Stimulated activated CD4-positive, alpha-beta T cell treated with anti-CD3 and anti-CD28 coated beads, Interleukin-12 subunit alpha, Interleukin-12 subunit beta, amount 100 ng/mL, for 48 hours (primary cell): ENCODE measurements at regions not wholly inside any gene's neighbourhood (a gene's known extent, or its start where the extent isn't known, plus 50 kb on each side); places are given as distances from the start of the nearest gene placed in this dataset.
A peak's percentile ranks its signal among the peaks of the same experiment; 100 is the strongest.

Experiments used
- DNase-seq, 3 donors: peaks; one replicate each; pipeline ENCODE4 v3.0.0-alpha.2; 2020; ENCODE audit warnings: low read depth in 2 of 3, low spot score in 1 of 3

DNA sequence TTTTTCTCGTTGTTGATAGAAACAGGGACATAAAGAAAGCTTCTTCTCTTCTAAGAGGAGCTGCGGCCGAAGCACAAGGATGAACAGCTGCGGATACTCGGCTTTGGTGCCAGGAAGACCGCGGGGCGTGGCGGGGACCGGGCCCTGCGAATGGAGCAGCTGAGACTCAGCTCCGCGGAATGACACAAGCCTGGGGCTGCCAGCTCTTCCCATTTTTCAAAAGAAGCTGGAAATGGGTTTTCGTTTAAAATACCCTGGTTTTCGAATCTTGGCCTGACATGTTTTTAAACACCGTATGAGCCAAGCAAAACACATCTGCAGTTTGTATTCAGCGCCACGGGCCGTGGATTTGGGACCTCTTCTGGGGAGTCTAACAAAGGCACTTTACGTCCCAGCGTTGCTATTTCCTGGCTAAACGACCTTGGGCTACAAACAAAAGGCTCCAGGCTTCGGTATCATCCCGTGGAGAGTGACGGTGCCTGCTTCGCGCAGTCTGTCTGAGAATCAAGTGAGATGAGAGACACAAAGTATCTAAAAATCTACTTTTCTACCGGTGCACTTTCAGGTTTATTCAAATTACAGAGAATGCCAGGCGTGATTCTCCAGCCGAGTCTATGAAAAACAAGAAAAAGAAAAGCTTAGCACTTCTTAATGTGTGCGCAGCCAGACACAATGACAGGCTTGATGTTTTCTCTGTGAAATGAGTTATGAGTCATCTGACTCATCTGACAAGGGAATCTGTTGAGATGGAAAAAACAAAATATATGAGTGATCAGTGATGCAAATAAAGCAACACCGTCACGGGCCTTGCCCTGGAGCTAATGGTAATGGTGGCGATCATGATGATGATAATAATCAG, 114.0 kb upstream of the TMEM132D start:
- DNase-seq: no peak

DNA sequence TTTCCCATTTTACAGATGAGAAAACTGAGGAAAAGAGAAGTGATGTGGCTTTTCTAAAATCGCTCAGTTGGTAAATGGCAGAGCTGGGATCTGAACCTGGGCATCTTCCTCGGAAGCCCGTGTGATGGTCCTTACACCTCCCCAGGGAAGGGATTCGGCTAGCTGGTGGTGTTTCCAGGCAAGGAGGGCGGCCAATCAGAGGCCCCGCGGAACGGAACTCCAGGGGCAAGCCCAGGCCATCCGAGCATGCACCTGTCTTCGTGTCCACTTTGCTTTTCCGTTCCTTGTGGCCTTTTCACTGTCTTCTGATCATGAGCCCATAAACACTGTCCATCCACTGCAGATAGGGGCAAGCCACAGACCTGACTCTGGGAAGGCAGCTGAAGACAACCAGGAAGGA, 114.8 kb upstream of the TMEM132D start:
- DNase-seq: no peak

DNA sequence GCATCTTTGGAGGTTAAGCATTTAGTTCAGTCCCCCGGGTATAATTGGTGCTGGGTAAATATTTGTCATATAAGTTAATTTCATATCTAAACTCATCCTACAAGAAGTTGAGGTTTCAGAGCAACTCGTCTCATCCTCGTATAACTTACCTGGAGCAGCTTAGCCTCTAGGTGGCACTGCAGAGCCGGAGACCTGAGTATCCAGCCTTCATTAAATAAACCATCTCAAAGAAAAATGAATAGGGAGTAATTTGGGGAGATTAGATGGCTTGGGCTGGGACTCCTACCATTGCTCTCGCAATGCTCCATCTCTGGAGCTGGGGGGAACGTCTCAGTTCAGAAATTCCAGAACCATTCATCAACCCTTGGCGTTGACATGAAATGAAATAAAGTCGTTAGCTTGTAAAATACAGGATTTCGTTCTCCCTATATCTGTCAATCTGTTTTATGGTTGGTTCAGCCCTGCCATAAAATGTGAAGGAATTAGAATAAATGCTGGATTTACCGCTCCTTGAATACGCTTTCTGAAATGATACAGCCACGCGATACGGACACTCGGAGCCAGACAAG, 122.9 kb upstream of the TMEM132D start:
- peak in 1 of 3 donors; percentile 22 for DNase-seq

DNA sequence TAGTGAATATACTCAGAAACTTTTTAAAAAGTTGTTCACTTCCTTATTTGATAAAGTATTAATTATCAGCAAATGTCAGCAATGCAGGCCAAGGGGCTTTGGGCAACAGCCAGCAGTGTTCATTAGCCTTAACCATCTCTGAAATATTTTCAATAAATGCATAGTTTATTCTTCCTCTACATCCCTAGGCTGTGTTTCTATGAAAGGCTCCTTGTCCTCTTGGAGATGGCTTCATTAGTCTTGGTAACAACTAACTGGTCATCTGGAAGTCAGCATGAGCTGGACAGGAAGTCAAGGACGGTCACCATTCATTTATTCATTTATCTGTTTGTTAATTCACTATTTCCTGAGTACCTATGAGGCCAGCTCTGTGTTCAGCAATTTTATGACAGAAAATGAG, 124.0 kb upstream of the TMEM132D start:
- no peak for DNase-seq

DNA sequence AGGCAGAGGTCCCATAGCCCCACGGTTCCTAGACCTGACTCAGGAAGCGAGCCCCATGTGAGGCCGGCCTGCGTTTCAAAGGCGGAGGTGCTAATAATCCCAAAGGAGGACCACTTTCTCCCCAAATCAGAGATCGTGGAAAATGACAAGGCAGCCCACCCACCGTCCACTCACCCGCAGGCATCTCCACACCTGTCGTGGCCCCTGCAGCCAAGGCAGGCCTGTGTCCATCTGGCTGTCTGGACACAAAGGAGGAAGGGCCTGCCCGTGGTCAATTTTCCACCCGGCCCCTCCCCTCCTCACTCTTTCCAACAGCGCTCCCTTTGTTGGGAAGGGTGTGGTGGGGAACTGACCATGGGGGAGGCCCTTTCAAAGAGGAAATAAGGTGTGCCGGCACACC, 125.3 kb upstream of the TMEM132D start:
- DNase-seq: no peak

DNA sequence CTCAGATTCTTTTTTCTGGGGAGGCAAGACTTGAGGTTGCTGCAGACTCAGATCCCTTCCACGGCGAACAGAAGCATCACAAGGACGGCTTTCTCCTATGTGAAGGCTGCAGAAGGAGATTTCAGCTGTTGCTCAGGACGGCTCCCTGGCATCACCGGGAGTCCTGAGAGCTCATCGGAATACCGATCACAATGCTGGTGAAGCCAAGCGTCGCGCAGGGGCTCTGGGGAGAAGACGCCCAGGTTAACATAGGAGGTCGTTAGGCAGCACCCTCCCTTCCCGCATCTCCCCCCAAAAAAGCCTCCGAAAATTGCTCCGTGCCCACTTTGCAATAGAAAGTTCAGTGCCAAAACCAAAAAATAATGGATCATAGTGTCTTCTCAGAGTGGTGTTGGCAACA, 127.2 kb upstream of the TMEM132D start:
- no peak for DNase-seq

DNA sequence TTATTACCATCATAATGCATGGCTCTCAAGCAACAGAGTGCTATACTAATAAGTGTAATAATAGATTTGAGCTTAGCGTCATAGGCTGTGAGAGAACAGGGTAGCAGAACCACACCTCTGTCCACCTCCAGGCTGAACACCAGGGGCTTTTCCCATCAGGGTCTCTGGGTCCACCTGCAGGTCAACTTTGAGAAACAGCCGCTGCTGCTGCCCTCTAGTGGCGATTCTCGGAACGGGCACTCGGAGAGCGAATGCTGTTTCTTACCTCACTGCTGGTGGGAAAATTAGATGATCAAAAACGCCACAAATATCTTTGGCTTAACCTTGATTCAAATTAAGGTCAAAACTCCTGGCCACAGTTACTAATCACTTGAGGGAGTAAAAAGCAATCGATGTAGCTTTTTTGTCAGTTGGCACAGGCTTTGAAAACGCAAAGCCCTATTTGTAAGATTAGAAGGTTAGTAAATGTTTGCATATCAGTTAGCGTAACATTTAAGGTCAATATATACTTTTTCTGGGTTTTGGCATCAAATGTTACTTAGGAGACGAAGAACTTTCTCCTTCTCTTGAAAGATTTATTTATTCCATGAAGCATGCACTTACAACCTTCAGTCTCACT, 127.9 kb upstream of the TMEM132D start:
- DNase-seq: peak; percentile 40 to 71 (median 52)

DNA sequence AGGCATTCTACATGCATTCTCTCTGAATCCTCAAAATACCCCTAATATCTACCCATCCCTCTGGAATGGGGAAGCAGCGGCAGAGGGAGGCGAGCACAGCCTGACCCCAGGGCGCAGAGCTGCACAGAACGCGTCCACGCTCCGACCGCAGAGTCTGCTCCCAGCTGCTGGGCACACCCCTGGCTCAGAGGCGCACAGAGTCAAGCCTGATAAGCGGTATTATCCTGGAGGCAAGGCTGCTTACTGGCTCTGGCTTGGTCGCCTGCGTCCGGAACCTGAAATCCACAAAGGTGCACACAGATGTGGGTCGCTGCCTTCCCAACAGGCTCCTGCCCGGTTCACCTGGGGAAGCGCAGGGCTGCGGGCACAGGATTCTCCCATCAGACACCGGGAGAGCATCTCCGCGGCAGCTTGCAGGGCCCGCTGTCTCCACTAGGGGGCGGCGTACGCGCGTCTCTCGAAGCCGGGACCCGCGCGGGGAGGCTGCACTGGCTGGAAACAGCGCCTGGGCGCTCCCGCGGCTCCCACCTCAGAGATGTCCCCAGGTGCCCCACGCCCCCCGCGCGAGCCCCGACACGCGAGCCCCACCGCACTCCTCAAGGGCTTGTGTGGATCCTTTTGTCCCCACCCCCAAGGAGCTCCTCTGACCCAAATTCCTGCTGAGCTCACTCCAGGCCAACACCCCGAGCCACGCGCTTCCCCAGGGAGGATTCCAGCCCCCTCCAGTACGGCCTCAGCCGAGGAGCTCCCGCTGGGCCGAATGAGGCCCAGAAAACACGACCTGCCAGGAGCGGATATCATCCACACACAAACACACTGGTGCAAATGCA, 120.1 kb upstream of the FZD10 start:
- DNase-seq: peak; percentile 32 to 47 (median 39)

DNA sequence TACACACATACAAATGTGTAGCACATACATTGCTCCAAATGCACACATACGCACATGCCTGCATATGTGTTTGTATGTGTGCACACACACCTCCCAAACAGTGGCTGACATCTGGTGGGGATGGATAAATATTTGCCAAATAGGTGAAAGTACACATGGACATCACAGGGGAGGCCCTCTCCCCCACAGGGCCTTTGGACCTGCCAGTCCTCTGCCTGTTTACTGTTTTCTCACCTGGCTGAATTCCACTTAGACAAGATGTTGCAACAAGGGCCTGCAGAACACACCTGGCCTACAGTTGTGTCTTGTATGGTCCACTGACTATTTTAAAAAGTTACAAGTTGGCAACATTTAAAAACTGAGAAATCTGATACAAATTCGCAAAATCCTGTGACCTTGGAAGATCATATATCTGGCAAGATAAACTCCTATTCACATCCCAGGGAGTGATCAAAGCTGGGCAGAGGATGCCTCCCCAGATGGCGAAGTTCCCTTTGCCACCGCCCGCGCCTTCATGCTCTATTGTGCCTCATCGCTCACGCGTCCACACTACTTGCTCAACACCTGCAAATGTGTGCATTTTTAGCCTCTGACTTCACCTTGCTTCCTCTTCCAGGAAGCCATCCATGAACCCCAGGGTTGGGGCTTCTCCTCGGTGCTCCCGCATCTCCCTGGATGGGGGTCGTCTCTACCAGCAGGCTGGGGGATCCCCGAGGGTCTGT, 118.4 kb upstream of the FZD10 start:
- no peak for DNase-seq

DNA sequence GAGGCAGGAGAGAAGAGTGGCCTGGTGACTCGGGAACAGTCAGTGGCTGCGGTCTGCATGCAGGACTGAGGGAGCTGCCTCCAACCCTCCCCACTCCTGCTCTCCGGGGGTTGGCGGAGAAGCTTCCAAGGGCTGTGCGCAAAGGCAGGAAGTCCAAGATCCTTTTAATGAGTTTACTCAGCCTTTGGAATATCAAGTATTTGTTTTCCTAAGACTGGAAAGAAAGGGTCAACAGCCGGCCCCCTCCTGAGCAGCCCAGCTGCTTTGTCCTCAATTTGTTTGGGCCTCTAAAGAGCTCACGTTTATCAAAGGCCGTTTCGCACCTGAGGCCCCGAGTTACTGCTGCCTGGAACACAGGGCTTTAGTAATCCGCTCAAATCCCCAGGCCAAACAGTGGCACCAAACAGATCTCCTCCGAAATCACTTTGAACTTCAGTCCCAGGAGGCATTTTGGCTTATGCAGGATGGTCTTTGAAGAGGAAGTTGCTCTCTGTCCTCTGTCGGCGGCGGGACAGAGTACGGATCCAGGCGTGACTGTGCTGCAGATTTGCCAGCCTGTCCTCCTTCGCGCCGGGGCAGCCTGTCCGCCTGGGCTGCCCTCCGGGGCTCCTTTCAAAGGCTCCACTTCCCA, 117.2 kb upstream of the FZD10 start:
- DNase-seq: no peak

DNA sequence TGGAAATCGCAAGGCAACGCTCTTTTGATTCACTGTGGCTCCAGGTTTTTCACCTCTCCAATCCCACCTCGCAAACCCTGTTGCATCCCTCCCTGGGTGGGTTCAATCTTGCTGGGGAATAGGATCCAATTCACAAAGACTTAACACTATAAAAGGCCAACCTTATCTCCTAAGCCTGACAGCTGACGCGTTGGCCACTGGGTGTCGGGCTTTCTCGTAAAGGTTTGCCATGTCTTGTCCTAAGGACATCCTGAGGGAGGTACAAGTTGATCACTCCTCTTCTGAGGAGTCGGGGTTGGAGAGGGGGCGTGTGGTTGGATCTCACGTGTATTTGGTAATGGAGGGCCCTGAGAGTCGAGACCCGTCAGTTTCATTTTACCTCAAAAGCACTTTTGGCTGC, 112.6 kb upstream of the FZD10 start:
- DNase-seq: no peak

DNA sequence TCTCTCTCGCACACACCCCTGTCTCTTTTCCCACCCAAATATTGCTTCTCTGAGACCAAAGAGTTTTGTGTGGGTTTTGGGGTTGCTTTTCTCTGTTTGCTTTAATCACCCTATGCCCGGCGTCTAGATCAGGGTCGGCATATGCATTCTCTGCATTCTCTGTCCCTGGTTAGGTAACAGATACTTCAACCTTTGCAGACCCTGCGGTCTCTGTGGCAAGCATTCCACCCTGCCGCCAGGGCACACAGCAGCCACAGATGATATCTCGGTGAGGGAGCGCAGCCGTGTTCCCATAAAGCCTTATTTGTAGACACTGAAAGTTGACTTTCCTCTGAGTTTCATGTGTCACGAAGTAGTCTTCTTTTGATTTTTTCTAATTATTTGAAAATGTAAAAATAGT, 110.4 kb upstream of the FZD10 start:
- DNase-seq: no peak

DNA sequence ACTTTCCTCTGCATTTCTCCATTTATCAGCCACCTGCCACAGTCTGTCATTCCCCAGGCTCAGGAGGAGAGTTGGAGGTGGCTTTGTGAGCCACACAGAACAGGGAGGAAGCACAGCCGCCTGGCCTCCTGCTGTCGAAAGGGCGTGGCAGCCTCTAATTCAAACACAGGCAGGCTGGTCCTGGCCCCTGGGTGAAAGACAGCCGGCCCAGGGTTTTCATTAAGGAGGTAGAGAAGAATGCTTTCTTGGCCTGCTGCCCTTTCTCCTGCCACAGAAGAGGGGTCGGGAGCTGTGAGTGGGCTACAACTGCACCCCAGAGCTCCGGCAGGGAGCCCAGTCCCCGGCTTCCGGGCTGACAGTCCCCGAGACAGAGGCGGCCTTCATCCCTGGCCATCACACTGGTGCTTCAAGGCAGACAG, 108.6 kb upstream of the FZD10 start:
- DNase-seq: no peak

DNA sequence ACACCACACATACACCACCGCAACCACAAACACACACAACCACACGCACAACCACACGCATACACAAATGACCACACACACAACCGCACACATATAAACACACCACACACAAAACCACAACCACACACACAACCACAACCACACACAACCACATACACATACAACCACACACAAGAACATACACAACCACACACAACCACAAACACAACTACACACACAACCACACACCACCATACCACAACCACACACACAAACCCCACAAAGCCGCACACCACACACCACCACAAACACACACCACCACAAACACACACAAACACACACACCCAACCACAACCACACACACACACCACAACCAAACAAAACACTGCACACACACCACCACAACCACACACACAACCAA, 107.5 kb upstream of the FZD10 start:
- no peak for DNase-seq

DNA sequence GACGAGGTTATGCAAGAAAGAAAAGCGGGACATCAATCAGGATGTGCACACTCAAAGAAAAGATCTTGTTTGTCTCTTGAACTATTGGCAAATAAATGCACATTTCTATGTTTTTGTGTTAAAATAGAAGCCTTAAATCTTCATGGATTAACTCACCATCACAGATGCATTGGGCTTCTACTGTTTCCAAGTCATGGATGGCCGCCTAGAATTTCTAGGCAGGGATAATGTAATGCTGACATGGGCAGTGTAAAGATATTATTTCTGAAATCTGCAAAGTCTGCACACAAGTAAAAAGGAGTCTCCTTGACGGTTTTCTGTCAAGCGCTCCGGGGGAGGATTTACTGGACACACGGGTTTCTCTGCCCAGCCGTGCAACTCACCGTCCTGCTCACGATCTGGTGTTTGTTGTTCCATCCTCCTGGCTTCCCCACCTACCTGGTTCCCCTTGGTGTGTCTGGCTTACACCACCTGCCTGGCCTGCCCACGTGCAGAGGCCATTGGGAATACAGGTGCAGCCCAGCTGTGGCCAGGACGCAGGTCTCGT, 103.3 kb upstream of the FZD10 start:
- DNase-seq: no peak

DNA sequence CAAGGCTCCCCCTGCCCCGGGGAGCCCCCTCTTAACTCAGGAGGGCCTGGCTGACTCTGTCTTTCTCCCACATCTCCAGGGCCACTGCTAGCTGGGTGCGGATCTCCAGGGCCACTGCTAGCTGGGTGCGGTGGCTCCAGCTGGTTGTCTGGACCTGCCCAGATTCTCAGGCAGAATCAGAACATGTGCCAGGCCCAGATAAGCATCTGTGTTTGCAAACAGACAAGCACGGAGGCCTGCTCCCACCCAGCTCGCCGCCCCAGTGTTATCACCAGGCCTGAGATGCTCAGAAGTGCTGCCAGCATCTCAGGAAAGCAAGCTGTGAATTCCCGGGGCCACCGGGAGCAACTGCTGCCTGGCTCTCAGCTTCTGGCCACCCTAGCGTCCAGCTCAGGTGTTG, 98.4 kb upstream of the FZD10 start:
- no peak for DNase-seq

DNA sequence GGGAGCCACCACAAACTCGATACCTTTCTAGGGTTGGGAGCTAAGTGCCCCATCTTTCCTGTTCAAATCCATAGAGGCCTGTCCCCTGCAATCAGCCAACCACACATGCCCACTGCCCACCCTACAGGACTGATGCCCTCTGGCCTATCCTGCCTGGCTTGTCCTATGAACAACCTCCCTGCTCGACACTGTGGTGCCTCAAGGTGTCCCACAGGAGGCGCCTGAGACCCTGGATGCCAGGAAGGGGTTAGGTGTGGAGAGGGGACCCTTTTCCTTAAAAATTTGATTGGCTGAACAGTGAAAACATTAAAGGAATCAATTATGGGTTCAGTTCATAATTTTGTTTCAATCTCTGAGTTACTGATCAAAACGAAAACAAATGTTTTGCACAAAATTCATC, 97.3 kb upstream of the FZD10 start:
- DNase-seq: no peak

DNA sequence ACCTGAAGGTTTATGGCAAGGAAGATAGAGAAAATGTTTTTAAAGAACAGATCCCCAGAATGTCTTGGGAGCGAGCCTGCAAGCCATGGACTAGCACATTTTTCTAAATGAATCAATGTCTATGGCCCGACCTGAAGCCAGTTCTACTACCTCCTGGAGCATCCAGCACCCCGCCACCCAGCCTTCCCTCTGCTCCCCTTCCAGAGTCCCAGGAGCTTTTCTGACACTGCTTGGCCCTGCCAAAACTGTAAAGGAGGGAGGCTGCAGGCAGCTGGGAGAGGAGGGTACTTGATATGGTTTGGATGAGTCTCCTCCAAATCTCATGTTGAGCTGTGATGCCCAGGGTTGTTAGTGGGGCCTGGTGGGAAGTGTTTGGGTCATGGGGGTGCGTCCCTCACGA, 95.5 kb upstream of the FZD10 start:
- DNase-seq: no peak

DNA sequence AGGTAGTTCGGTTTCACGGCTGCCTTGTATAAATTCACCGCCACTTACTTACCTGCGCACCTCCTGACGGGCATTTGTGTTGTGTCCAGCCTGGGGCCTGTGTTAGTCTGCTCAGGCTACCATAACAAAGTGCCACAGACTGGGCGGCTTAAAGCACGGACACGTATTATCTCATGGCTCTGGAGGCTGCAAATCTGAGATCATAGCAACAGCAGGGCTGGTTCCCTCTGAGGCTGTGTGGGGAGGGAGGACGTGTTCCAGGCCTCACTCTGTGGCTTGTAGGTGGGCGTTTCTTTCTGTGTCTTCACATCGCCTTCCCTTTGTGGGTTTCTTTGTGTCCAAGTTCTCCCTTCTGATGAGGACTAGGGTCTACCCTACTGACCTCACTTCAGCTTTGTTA, 93.5 kb upstream of the FZD10 start:
- DNase-seq: no peak

DNA sequence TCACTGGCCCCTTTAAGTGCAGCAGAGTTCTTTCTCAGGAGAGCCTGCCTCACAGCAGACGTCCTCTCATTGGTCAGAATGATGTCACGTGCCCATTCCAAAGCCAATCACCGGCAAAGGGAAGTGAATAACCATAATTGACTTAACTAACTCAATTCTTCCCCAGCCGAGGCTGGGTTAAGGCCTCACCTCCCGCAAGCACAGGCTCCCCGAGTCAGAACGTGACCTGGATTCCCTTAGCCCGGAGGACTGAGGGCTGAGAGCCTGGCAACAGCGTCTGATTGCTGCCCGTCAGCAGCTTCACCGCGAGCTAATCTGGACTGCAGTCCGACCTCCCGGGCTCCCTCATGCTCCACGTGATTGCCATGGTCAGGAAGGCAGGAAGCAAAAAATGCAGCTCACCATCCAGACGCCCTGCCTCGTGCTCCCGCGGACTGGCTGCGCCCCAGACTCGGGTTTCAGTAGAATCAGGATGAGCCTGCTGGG, 92.1 kb upstream of the FZD10 start:
- DNase-seq: no peak
